Endodermal cell (in vitro differentiated cells): ENCODE measurements at regions not wholly inside any gene's neighbourhood (a gene's known extent, or its start where the extent isn't known, plus 50 kb on each side); places are given as distances from the start of the nearest gene placed in this dataset.

Experiments used
- DNase-seq: peaks from one replicate; pipeline ENCODE4 v3.0.0-alpha.2; 2017
- H3K27ac ChIP-seq: 2 replicates; pipeline ENCODE4 v1.5.1; 2013; ENCODE audit warnings: mild to moderate bottlenecking, low read depth, low read length, moderate library complexity
- H3K27me3 ChIP-seq: 2 replicates; pipeline ENCODE4 v1.6.1; 2013; ENCODE audit warnings: mild to moderate bottlenecking, low read length, moderate library complexity; ENCODE audit not compliant: insufficient read depth, control insufficient read depth, poor library complexity, severe bottlenecking
- H3K36me3 ChIP-seq: 2 replicates; pipeline ENCODE4 v1.7.0; 2013; ENCODE audit warnings: mild to moderate bottlenecking, low read length, moderate library complexity; ENCODE audit not compliant: control insufficient read depth, insufficient read depth
- H3K4me1 ChIP-seq: one replicate; pipeline ENCODE4 v1.7.0; 2013; ENCODE audit warnings: low read length; ENCODE audit not compliant: control insufficient read depth, insufficient read depth
- H3K4me3 ChIP-seq: 2 replicates; pipeline ENCODE4 v1.5.1; 2013; ENCODE audit warnings: mild to moderate bottlenecking, low read length, moderate library complexity
- H3K9ac ChIP-seq: 2 replicates; pipeline ENCODE4 v1.6.1; 2013; ENCODE audit warnings: mild to moderate bottlenecking, low read length, moderate library complexity; ENCODE audit not compliant: poor library complexity, severe bottlenecking; ENCODE audit errors: extremely low read depth
- H3K9me3 ChIP-seq: 2 replicates; pipeline ENCODE4 v1.6.1; 2013; ENCODE audit warnings: mild to moderate bottlenecking, low read length, moderate library complexity; ENCODE audit not compliant: control insufficient read depth
- H3K27ac Mint-ChIP-seq: 2 replicates; pipeline ENCODE4 v1.8.0; 2020; ENCODE audit warnings: mixed read lengths
- H3K27me3 Mint-ChIP-seq: 2 replicates; pipeline ENCODE4 v1.8.0; 2021; ENCODE audit warnings: mild to moderate bottlenecking, mixed read lengths; ENCODE audit not compliant: insufficient read depth
- H3K36me3 Mint-ChIP-seq: 2 replicates; pipeline ENCODE4 v1.8.0; 2020; ENCODE audit warnings: low read depth, mixed read lengths
- H3K4me1 Mint-ChIP-seq: 2 replicates; pipeline ENCODE4 v1.8.0; 2020; ENCODE audit warnings: mixed read lengths
- H3K4me3 Mint-ChIP-seq: 2 replicates; pipeline ENCODE4 v1.8.0; 2020; ENCODE audit warnings: mild to moderate bottlenecking, moderate library complexity, mixed read lengths
- H3K9me3 Mint-ChIP-seq: 2 replicates; pipeline ENCODE4 v1.8.0; 2020; ENCODE audit warnings: mild to moderate bottlenecking, mixed read lengths
- CTCF ChIP-seq: fragments of 200-600 bp; sonication (generic); conservative IDR thresholded peaks from 2 replicates; pipeline ENCODE4 v1.5.0; 2021; ENCODE audit warnings: antibody characterized with exemption, mild to moderate bottlenecking
- WGBS, 2 experiments: methylation state at CpG; one replicate each; pipeline versions ENCODE4 v1.1.5 to v1.1.7; 2013; ENCODE audit warnings: missing lambda C conversion rate in 2 of 2, mixed read lengths in 1 of 2; ENCODE audit not compliant: insufficient coverage in 1 of 2, insufficient read length in 1 of 2; 5-methylcytosine and 5-hydroxymethylcytosine counted together

- H3K9me3 ChIP-seq, result peaks cover 10% of the 10 kb centered on the region
These were observed 296.3 kb upstream of the ZP4 start for GRCh38 chr1:238186887-238187574.

GRCh38 chr1:238177960-238178645, 287.4 kb upstream of the ZP4 start:
- Histone ChIP-seq H3K4me3 (peak overlapping the region; percentile 54), H3K9ac (no peak overlapping the region), H3K27me3 (no peaks in the 10 kb centered on the region), H3K9me3 (no peaks in the 10 kb centered on the region), H3K4me1 (peaks cover 8% of the 10 kb centered on the region), H3K27ac (no peak overlapping the region), H3K36me3 (no peaks in the 10 kb centered on the region)
- Mint-ChIP-seq H3K27ac (peak overlapping the region; percentile 14), H3K4me1 (peaks cover 19% of the 10 kb centered on the region), H3K9me3 (peaks cover 14% of the 10 kb centered on the region), H3K36me3 (peaks cover 5% of the 10 kb centered on the region), H3K27me3 (no peaks in the 10 kb centered on the region), H3K4me3 (no peak overlapping the region)
- TF ChIP-seq CTCF, result no peak
- whole genome bisulfite sequencing, 2 experiments, result 62 to 72% methylated on average over 4 to 7 of the region's 7 CpGs
- DNase-seq, result no peak

More at GRCh38 chr1:238186887-238187574, 296.3 kb upstream of the ZP4 start:
- no peak overlapping the region for H3K27ac ChIP-seq
- no peak overlapping the region for H3K27ac Mint-ChIP-seq
- H3K4me3 Mint-ChIP-seq, result no peak overlapping the region
- no peak overlapping the region for H3K9ac ChIP-seq
- peaks cover 29% of the 10 kb centered on the region for H3K9me3 Mint-ChIP-seq
- H3K4me1 ChIP-seq, result peaks cover under 1% of the 10 kb centered on the region
- no peaks in the 10 kb centered on the region for H3K27me3 ChIP-seq
- WGBS, 2 experiments, result 93 to 95% methylated on average over 3 to 4 of the region's 4 CpGs
- TF ChIP-seq CTCF, result no peak
- no peaks in the 10 kb centered on the region for H3K27me3 Mint-ChIP-seq
- peaks cover 4% of the 10 kb centered on the region for H3K36me3 Mint-ChIP-seq
- DNase-seq, result no peak
- H3K4me1 Mint-ChIP-seq, result peaks cover 1% of the 10 kb centered on the region
- H3K36me3 ChIP-seq, result no peaks in the 10 kb centered on the region
- no peak overlapping the region for H3K4me3 ChIP-seq

GRCh38 chr1:238177351-238177750, 286.6 kb upstream of the ZP4 start:
- peaks cover 19% of the 10 kb centered on the region for H3K4me1 Mint-ChIP-seq
- peaks cover 3% of the 10 kb centered on the region for H3K36me3 Mint-ChIP-seq
- H3K27ac ChIP-seq, result no peak overlapping the region
- peaks cover 8% of the 10 kb centered on the region for H3K9me3 Mint-ChIP-seq
- no peaks in the 10 kb centered on the region for H3K27me3 Mint-ChIP-seq
- H3K9me3 ChIP-seq, result no peaks in the 10 kb centered on the region
- DNase-seq, result no peak
- TF ChIP-seq CTCF, result no peak
- 86% methylated on average over 1 of the region's 1 CpG; no CpG with 5 or more reads in 1 of the 2 experiments for WGBS, 2 experiments
- H3K27ac Mint-ChIP-seq, result no peak overlapping the region
- peaks cover 8% of the 10 kb centered on the region for H3K4me1 ChIP-seq
- no peak overlapping the region for H3K4me3 Mint-ChIP-seq
- no peaks in the 10 kb centered on the region for H3K36me3 ChIP-seq
- H3K27me3 ChIP-seq, result no peaks in the 10 kb centered on the region
- H3K9ac ChIP-seq, result no peak overlapping the region
- H3K4me3 ChIP-seq, result peak overlapping the region; percentile 22
